ENCODE measurements at regions not wholly inside any gene's neighbourhood (a gene's known extent, or its start where the extent isn't known, plus 50 kb on each side); places are given as distances from the start of the nearest gene placed in this dataset.

DNA sequence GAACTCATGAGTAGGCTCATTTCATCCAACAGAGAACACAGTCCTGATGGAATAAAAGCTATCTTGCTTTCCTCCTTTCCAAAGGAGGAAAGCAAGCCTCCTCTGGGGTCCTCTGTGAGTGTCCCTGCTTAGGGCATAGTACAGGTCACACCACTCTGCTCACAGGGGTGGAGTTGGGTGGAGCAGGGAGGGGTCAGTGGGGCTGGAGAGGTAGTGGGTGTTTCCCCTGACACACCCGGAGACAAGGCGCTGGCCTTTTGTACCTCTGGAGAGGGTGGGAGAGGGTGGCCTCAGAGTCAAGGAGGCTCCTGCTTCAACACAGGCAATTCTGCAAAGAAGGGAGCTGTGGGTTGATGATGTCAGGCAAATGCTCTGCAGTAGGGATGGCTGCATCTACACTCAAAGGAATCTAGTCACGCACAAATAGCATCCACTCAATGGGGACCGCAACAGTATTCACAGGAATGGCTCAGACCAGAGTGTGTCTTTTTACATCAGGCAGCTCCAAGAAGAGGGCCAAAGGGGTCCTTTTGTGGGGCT lies 58.6 kb upstream of the PLXNA2 start:
- TF ChIP-seq POLR2A (IDR thresholded peaks at IDR 0.05; ENCODE audit: low read depth, low read length) (no peak), POLR2AphosphoS5 (IDR thresholded peaks at IDR 0.05; ENCODE audit: low read depth, low read length) (no peak)

Data from GM12891 (cell line).